AG10803 (cell line): ENCODE measurements at regions not wholly inside any gene's neighbourhood (a gene's known extent, or its start where the extent isn't known, plus 50 kb on each side); places are given as distances from the start of the nearest gene placed in this dataset.
A peak's percentile ranks its signal among the peaks of the same experiment; 100 is the strongest.
"Not testable (repeated sequence)": the region's sequence is repeated elsewhere in the genome, so short reads cannot be mapped to it uniquely, and the experiment has no call there.

Experiments used
- DNase-seq: peaks from one replicate; pipeline ENCODE4 v3.0.0; 2010; ENCODE audit warnings: low read depth
- H3K4me3 ChIP-seq: 2 replicates; pipeline ENCODE4 v1.5.1; 2011; ENCODE audit warnings: mild to moderate bottlenecking, low read length, control low read depth
- TF ChIP-seq, protein P1 (sequence below): conservative IDR thresholded peaks from 2 replicates; pipeline ENCODE4 v1.5.1; 2011; ENCODE audit warnings: mild to moderate bottlenecking, low read length, control low read depth, inconsistent platforms

- TF ChIP-seq, protein P1, sequence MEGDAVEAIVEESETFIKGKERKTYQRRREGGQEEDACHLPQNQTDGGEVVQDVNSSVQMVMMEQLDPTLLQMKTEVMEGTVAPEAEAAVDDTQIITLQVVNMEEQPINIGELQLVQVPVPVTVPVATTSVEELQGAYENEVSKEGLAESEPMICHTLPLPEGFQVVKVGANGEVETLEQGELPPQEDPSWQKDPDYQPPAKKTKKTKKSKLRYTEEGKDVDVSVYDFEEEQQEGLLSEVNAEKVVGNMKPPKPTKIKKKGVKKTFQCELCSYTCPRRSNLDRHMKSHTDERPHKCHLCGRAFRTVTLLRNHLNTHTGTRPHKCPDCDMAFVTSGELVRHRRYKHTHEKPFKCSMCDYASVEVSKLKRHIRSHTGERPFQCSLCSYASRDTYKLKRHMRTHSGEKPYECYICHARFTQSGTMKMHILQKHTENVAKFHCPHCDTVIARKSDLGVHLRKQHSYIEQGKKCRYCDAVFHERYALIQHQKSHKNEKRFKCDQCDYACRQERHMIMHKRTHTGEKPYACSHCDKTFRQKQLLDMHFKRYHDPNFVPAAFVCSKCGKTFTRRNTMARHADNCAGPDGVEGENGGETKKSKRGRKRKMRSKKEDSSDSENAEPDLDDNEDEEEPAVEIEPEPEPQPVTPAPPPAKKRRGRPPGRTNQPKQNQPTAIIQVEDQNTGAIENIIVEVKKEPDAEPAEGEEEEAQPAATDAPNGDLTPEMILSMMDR, result no peak
- DNase-seq, result no peak
- H3K4me3 ChIP-seq, result no peak overlapping the region
Observed at GRCh38 chr18:10148189-10148929, 234.5 kb downstream of the VAPA start.

DNA sequence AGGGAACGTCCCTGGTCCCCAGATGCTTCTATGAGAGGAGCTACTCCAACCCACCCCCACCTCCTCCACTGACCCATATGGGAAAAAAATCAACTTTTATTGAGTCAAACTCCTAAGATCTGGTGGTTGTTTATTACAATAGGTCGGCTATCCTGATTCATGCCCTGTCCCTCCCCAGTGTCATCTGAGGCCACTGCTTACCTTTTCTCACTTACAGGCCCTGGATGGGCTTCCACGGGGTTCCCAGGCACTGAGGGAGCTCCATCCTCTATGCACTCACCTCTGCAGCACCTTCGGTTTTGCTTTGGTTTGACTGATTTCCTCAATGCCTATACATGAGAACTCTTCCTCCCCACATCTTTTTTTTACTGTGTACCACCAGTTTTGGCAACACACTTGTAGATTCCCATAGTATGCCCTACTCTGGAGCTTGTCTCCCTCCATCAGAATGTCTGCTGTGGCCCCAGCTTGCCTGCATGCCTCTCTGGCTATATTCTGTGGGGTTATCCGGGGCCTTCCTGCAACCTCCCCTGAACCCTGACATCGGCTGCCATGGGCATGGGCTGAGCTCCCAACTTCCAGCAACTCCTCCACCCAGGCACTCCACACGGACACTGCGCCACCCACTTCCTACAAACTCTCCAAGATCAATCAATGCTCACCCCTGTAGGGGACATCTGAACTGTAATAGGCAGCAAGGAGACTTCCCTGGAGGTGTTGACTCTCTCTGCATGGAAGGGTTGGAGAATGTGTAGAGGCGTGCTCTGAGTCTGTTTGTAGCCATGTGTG is 236.1 kb downstream of the VAPA start:
- no peak for DNase-seq
- TF ChIP-seq, protein P1, result no peak
- no peak overlapping the region for H3K4me3 ChIP-seq

DNA sequence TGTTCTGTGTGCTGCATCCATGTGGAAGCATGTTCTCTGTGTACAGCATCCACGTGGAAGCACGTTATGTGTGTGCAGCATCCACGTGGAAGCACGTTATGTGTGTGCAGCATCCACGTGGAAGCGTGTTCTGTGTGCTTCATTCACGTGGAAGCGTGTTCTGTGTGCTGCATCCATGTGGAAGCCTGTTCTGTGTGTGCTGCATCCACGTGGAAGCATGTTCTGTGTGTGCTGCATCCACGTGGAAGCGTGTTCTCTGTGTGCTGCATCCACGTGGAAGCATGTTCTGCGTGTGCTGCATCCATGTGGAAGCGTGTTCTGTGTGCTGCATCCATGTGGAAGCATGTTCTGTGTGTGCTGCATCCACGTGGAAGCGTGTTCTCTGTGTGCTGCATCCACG is 236.8 kb downstream of the VAPA start:
- not testable (repeated sequence) for H3K4me3 ChIP-seq, DNase-seq

DNA sequence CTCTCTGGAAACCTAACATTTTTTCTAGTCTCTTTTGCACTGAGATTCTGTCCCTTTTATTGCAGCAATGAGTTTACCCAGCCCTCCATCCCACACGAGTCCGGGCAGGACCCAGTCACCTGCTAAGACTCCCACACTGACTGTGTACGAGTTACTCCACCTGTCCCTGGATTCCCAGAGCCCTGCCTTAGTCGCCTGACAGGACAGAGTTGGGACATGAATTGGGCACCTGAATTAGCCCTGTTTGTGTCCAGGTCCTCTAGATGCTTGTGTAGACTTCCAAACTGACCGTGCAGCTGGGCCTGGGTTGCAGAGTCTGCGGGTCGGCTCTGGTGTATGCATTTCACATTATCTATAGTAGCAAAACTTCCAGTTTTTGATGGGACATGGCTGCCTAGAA is 238.7 kb downstream of the VAPA start:
- no peak overlapping the region for H3K4me3 ChIP-seq
- no peak for DNase-seq
- TF ChIP-seq, protein P1, result no peak

- H3K4me3 ChIP-seq, result no peak overlapping the region
- TF ChIP-seq, protein P1, result 0 out of 2 replicates have a peak, but pooled peaks have one; percentile 3
- no peak for DNase-seq
Observed at GRCh38 chr18:10153924-10154752, 240.3 kb downstream of the VAPA start.

GRCh38 chr18:10157706-10158105 is 243.9 kb downstream of the VAPA start:
- H3K4me3 ChIP-seq, result no peak overlapping the region
- DNase-seq, result no peak
- TF ChIP-seq, protein P1, result no peak

DNA sequence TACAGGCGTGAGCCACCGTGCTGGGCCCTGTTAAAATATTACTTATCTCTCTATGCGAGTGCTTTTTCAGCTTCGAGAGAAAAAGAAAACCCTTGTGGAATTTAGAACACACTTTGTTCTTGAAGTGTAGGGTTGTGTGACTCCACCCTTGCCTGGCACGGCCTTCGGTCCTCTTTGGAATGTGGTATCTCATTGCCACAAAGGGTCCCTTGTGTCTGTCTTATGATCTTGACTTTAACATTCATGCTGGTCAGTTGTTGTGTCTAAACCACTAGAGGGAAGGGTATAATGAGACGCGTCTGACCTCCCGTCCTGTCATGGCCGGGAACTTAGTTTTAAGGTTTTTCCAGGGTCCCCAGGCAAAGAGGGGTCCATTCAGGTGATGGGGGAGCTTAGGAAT is 246.4 kb downstream of the VAPA start:
- TF ChIP-seq, protein P1, result no peak
- DNase-seq, result no peak
- H3K4me3 ChIP-seq, result no peak overlapping the region
